NCI-H146 treated with DMSO at 0.1 percent for 48 hours (cell line): ENCODE measurements at regions not wholly inside any gene's neighbourhood (a gene's known extent, or its start where the extent isn't known, plus 50 kb on each side); places are given as distances from the start of the nearest gene placed in this dataset.

Source experiments
- DNase-seq: peaks from one replicate; lab custom pipeline; 2025; ENCODE audit not compliant: unreplicated experiment; lab: John Stamatoyannopoulos, UW

DNA sequence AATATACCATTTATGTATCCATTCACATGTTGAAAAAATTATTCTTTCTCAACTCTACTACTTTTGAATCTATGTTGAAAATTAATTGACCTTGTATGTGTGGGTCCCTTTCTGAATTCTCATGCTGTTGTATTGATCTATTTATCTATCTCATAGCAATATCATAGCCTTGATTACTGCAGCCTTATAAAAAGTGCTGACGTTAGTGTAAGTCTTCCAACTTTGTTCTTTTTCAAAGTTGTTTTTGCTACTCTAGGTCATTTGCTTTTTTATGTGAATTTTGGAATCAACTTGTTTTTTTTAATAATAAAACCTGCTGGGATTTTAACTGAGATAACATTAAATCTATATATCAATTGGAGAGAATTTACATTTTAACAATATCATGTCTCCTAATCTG is 52.2 kb upstream of the PAX3 start:
- no peak for DNase-seq

DNA sequence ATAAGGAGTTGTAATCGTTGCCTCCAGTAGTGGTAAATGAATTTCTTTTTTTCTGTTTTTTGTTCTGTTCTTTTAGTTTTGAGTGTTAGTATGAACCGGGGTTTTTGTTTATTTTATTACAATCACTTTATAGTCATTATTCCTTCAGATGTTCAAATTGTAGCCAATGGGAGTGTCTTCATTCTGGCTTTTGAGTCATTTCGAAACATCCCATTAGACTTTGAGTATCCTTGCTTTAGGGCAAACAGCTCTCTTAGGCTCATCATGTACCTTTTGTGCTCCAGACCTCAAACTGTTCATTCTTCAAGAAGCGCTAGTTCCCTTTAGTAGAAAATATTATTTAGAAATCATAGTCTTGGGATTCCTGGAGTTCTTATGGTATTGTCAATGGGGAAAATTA is 54.2 kb upstream of the PAX3 start:
- DNase-seq = no peak

GRCh38 chr2:222353993-222354392 is 55.2 kb upstream of the PAX3 start:
- peak; percentile 0 for DNase-seq

GRCh38 chr2:222355860-222356259 is 57.1 kb upstream of the PAX3 start:
- no peak for DNase-seq

GRCh38 chr2:222357930-222358329 is 59.1 kb upstream of the PAX3 start:
- DNase-seq = no peak

GRCh38 chr2:222358876-222359275 is 60.1 kb upstream of the PAX3 start:
- no peak for DNase-seq

DNA sequence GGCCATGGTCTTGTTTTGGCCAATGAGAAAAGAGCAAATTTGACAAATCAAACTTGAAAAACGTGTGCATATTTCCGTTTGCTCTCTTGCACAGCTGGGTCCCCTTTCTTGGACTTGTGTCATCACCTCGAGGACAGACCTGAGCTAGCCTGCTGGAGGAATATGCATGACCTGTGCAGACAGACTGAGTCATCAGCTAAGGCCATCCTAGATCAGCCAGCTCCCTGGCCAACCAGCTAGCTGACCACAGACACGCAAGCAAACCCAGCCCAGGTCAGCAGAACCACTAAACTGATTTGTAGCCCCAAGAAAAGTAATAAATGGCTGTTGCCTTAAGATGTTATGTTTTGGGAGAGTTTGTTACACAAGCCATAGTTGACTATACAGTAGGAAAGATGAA is 61.3 kb upstream of the PAX3 start:
- no peak for DNase-seq

DNA sequence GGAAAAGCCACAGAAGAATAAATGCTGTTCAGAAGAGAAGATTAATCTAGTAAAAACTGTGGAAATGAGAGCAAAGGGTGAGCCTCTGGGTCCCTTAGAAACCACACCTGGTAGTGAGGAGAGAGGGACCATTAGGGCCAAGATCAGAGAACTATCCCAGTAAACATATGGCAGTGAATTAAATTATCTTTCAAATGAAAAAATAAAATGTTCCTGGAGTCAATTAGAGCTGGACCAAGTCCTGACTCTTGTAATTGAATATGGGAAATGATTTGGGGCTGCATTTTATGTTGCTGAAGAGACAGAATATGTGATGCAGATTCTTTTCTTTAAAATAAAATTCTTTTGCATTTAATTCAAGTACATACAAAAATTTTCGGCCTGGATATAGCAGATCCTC is 62.2 kb upstream of the PAX3 start:
- no peak for DNase-seq

DNA sequence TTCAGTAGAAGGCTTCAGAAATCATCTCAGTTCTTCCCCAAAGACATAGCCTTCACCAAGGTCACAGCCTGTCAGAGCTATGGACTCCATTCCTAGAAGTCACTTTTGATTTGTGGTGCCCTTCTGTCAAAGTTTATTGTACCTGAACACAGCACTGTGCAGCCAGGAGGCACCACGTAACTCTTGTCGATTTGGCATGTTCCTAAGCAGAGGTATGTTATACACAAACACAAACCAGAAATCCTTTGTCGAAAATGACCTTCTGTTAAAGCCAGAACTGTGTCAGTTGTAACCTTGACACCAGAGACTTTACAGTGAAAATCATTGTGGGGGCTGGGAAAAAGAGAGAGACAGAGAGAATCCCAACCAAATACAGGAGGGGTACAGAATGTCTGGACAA is 62.6 kb upstream of the SGPP2 start:
- DNase-seq = no peak

- no peak for DNase-seq
These were observed 62.0 kb upstream of the SGPP2 start for GRCh38 chr2:222362336-222362735.

DNA sequence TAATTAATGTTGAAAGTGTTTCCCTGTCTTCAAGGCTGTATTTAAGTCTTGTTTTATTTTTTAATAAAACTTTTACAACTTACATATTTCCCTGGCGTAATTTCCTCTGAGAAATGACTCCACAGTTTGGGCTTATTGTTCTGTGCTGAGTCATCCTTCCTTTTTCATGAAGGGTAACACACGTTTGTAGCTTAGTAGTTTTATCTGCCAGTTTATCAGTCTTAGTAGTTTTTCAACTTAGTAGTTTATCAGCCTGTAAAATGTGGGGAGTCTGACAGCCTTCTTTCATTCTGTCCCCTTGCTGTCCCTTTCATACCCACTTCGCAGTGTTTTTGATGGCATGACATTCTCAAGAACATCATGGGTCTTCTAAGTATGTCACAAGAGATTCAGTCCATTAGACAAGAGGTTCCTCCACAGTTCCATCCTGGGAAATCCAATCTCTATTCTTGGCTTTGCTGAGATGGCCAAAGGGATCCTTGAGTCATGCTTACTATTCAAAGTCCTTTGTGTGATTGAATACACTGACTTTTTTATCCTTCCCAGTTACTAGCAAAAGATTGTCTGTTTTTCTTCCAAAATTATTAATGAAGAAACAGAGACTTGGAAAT is 60.0 kb upstream of the SGPP2 start:
- DNase-seq = no peak

DNA sequence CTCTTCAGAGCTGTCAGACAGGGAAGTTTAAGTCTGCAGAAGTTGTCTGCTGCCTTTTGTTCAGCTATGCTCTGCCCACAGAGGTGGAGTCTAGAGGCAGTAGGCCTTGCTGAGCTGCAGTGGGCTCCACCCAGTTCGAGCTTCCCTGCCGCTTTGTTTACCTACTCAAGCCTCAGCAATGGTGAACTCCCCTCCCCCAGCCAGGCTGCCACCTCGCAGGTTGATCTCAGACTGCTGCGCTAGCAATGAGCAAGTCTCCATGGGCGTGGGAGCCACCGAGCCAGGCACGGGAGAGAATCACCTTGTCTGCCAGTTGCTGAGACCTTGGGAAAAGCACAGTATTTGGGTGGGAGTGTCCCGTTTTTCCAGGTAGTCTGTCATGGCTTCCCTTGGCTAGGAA is 56.1 kb upstream of the SGPP2 start:
- DNase-seq = peak; percentile 0

- DNase-seq = no peak
These were observed 51.4 kb upstream of the SGPP2 start for GRCh38 chr2:222372993-222373392.
